Smooth muscle cell (in vitro differentiated cells): ENCODE measurements at regions not wholly inside any gene's neighbourhood (a gene's known extent, or its start where the extent isn't known, plus 50 kb on each side); places are given as distances from the start of the nearest gene placed in this dataset.

ENCODE experiments used
- DNase-seq: peaks from one replicate; lab custom pipeline; 2025; ENCODE audit not compliant: unreplicated experiment; lab: John Stamatoyannopoulos, UW
- H2AFZ ChIP-seq: fragments of 200-600 bp; sonication (generic); 2 replicates; pipeline ENCODE4 v1.6.0; 2016; ENCODE audit warnings: antibody characterized with exemption, low read depth, mild to moderate bottlenecking
- H3F3A ChIP-seq: fragments of 200-600 bp; sonication (generic); 2 replicates; pipeline ENCODE4 v1.6.0; 2017; ENCODE audit warnings: antibody characterized with exemption, low read depth
- H3K27ac ChIP-seq: fragments of 200-600 bp; sonication (generic); 2 replicates; pipeline ENCODE4 v1.5.1; 2016; ENCODE audit warnings: low read depth, mild to moderate bottlenecking
- H3K27me3 ChIP-seq: fragments of 200-600 bp; sonication (generic); 2 replicates; pipeline ENCODE4 v1.6.1; 2016; ENCODE audit warnings: low read depth, mild to moderate bottlenecking
- H3K36me3 ChIP-seq: fragments of 200-600 bp; sonication (generic); 2 replicates; pipeline ENCODE4 v1.5.1; 2016; ENCODE audit warnings: low read depth
- H3K4me1 ChIP-seq: fragments of 200-600 bp; sonication (generic); 2 replicates; pipeline ENCODE4 v1.5.1; 2016; ENCODE audit warnings: low read depth
- H3K4me2 ChIP-seq: fragments of 200-600 bp; sonication (generic); 2 replicates; pipeline ENCODE4 v1.6.0; 2016; ENCODE audit warnings: mild to moderate bottlenecking
- H3K4me3 ChIP-seq: fragments of 200-600 bp; sonication (generic); 2 replicates; pipeline ENCODE4 v1.5.1; 2016; ENCODE audit warnings: mild to moderate bottlenecking
- H3K79me2 ChIP-seq: fragments of 200-600 bp; sonication (generic); 2 replicates; pipeline ENCODE4 v1.6.0; 2016; ENCODE audit warnings: low read depth, mild to moderate bottlenecking
- H3K9ac ChIP-seq: fragments of 200-600 bp; sonication (generic); 2 replicates; pipeline ENCODE4 v1.6.0; 2016; ENCODE audit warnings: low read depth
- H3K9me3 ChIP-seq: fragments of 200-600 bp; sonication (generic); replicated peaks from 2 replicates; pipeline ENCODE4 v1.5.1; 2016; ENCODE audit warnings: low read depth
- H4K20me1 ChIP-seq: fragments of 200-600 bp; sonication (generic); 2 replicates; pipeline ENCODE4 v1.6.0; 2016; ENCODE audit warnings: low read depth
- CTCF ChIP-seq: fragments of 200-600 bp; sonication (generic); IDR thresholded peaks from 2 replicates; pipeline ENCODE4 v1.5.1; 2017; ENCODE audit warnings: borderline replicate concordance, mild to moderate bottlenecking, antibody characterized with exemption; ENCODE audit not compliant: insufficient read depth, poor library complexity, severe bottlenecking
- whole genome bisulfite sequencing: methylation state at CpG from one replicate; pipeline ENCODE4 v1.1.7; 2016; ENCODE audit warnings: low lambda C conversion rate; 5-methylcytosine and 5-hydroxymethylcytosine counted together

GRCh38 chr9:29826421-29826820, 2253.1 kb upstream of the C9orf72 start:
- Histone ChIP-seq H3K27me3 (no peaks in the 10 kb centered on the region), H3K4me1 (no peaks in the 10 kb centered on the region), H3K36me3 (no peaks in the 10 kb centered on the region), H4K20me1 (no peaks in the 10 kb centered on the region), H3K4me2 (no peak overlapping the region), H3K27ac (no peak overlapping the region), H3K79me2 (no peaks in the 10 kb centered on the region), H3K9me3 (no peaks in the 10 kb centered on the region), H3F3A (no peaks in the 10 kb centered on the region), H3K4me3 (no peak overlapping the region), H3K9ac (no peak overlapping the region), H2AFZ (no peak overlapping the region)
- TF ChIP-seq CTCF: no peak
- WGBS: 97% methylated on average over 23 of the region's 23 CpGs
- no peak for DNase-seq

- Histone ChIP-seq H4K20me1 (no peaks in the 10 kb centered on the region), H3K4me3 (no peak overlapping the region), H3K4me2 (no peak overlapping the region), H3K9me3 (no peaks in the 10 kb centered on the region), H3K27me3 (no peaks in the 10 kb centered on the region), H3K4me1 (no peaks in the 10 kb centered on the region), H3K9ac (no peak overlapping the region), H3K79me2 (no peaks in the 10 kb centered on the region), H3K27ac (no peak overlapping the region), H2AFZ (no peak overlapping the region), H3F3A (no peaks in the 10 kb centered on the region), H3K36me3 (no peaks in the 10 kb centered on the region)
- whole genome bisulfite sequencing: 28% methylated on average over 6 of the region's 6 CpGs
- no peak for DNase-seq
- peak; percentile 82 for TF ChIP-seq CTCF
Observed at GRCh38 chr9:29830821-29831220, 2257.5 kb upstream of the C9orf72 start.

- H3K79me2 ChIP-seq: no peaks in the 10 kb centered on the region
- no peaks in the 10 kb centered on the region for H3K36me3 ChIP-seq
- H3F3A ChIP-seq: no peaks in the 10 kb centered on the region
- no peaks in the 10 kb centered on the region for H3K4me1 ChIP-seq
- H3K4me2 ChIP-seq: no peak overlapping the region
- H2AFZ ChIP-seq: peak overlapping the region; percentile 13
- H3K4me3 ChIP-seq: no peak overlapping the region
- no peak overlapping the region for H3K27ac ChIP-seq
- DNase-seq: no peak
- H3K27me3 ChIP-seq: no peaks in the 10 kb centered on the region
- 82% methylated on average over 1 of the region's 1 CpG for WGBS
- H3K9ac ChIP-seq: no peak overlapping the region
- no peak for TF ChIP-seq CTCF
- no peaks in the 10 kb centered on the region for H4K20me1 ChIP-seq
- no peaks in the 10 kb centered on the region for H3K9me3 ChIP-seq
Observed at GRCh38 chr9:29838491-29839020, 2265.3 kb upstream of the C9orf72 start.

GRCh38 chr9:29844251-29844650, 2271.0 kb upstream of the C9orf72 start:
- no peak for TF ChIP-seq CTCF
- Histone ChIP-seq H3K27me3 (no peaks in the 10 kb centered on the region), H3K9ac (no peak overlapping the region), H3K79me2 (no peaks in the 10 kb centered on the region), H3K36me3 (no peaks in the 10 kb centered on the region), H3K27ac (no peak overlapping the region), H3K4me2 (no peak overlapping the region), H3K4me3 (no peak overlapping the region), H4K20me1 (no peaks in the 10 kb centered on the region), H3F3A (no peaks in the 10 kb centered on the region), H2AFZ (no peak overlapping the region), H3K4me1 (no peaks in the 10 kb centered on the region), H3K9me3 (no peaks in the 10 kb centered on the region)
- no peak for DNase-seq
- 31% methylated on average over 1 of the region's 1 CpG for WGBS
